GM12874 (cell line): ENCODE measurements at regions not wholly inside any gene's neighbourhood (a gene's known extent, or its start where the extent isn't known, plus 50 kb on each side); places are given as distances from the start of the nearest gene placed in this dataset.

ENCODE experiments used
- TF ChIP-seq, protein P1 (sequence below): IDR thresholded peaks from 2 replicates; pipeline ENCODE4 v1.5.1; 2011; ENCODE audit warnings: low read depth, mild to moderate bottlenecking, control low read depth, low read length, moderate library complexity; ENCODE audit not compliant: insufficient read depth

DNA sequence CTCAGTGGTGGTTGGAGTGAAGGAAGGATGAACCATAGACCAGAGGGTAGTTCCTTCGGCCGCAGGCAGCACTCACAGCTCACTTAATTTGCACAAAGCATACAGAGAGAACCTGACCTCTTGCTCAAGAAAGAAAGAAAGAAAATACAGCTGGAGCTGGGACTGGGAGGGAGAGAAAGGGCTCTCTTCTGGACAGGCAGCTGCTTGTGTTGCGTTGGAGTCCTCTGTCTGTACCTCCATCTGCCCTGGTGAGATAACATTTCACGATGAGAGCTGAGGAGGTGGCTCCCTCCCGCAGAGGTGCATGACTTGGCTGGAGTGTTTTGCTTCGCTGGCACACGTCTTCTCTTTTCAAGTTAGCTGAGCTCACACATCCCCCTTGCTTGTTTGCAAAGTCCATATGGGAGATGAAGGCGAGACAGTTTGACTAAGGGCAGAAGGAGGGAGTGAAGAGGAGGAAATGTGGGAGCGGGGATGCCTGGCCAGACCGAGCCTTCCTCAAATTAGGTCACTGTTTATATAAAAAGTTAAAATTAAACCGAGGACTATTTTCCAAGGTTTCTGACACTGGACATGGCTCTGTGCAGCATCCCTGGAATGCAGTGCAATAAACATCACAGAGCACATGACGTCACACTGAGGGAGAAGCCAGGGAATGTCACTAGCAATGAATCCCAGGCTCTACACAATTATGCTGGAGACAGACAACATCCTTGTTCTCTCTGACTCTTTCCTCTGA, 359.4 kb downstream of the CD83 start:
- TF ChIP-seq, protein P1, sequence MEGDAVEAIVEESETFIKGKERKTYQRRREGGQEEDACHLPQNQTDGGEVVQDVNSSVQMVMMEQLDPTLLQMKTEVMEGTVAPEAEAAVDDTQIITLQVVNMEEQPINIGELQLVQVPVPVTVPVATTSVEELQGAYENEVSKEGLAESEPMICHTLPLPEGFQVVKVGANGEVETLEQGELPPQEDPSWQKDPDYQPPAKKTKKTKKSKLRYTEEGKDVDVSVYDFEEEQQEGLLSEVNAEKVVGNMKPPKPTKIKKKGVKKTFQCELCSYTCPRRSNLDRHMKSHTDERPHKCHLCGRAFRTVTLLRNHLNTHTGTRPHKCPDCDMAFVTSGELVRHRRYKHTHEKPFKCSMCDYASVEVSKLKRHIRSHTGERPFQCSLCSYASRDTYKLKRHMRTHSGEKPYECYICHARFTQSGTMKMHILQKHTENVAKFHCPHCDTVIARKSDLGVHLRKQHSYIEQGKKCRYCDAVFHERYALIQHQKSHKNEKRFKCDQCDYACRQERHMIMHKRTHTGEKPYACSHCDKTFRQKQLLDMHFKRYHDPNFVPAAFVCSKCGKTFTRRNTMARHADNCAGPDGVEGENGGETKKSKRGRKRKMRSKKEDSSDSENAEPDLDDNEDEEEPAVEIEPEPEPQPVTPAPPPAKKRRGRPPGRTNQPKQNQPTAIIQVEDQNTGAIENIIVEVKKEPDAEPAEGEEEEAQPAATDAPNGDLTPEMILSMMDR: no peak

DNA sequence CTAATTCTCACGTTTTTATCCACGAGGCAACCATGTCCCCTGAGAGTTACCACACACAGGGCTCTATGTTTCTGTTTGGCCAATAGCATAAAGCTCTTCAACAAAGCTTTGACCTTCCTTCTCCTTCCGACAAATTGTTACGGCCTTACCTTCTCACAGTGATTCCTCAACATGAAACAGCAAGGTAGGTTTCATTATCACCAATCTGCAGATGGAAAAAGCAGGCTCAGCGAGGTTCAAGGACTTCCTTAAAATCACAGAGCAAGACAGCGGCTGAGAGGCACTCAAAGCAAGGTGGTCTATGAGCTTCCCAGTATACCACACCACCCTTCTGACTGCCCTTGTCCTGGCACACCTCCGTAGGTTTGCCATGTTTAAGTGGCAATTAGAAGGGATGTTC, 360.0 kb downstream of the CD83 start:
- TF ChIP-seq, protein P1: no peak

DNA sequence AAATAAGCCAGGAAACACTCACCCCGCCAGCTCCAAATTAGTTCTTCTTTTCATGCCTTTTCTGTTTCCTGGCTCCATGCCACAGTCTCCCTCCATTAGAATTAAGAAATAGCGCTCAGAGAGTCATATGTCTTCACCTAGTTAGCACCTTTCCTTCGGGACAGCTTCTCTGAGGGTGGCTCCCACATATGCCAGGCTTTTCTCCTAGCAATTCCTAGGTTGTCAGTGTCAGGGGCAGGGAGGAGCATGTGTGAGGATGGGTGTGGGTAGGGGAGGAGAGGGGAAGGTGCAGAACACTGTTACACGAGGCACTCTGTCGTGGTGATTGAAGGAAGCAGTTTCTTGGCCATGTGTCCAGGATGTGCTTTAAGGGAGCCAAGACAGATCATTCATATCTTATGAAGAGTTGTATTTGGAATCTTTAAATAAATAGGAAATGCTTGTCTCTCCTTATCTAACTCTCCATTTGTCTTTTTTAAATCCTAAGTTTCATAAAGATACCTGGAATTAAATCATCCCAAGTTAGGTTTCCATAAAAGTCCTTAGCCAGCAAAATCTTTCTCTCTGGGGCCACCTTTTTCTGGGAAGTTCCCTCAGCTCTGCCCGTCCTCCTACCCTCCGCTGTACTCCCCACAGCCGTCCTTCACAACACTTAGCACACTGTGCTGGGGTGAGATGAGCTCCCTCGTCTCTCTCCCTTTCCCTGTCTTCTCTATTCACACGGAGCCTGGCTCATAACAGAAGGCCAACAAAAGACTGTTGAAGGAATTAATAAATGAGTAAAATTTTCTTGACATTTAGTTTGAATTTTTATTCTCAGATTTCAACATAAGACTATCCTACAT, 361.0 kb downstream of the CD83 start:
- TF ChIP-seq, protein P1: no peak

DNA sequence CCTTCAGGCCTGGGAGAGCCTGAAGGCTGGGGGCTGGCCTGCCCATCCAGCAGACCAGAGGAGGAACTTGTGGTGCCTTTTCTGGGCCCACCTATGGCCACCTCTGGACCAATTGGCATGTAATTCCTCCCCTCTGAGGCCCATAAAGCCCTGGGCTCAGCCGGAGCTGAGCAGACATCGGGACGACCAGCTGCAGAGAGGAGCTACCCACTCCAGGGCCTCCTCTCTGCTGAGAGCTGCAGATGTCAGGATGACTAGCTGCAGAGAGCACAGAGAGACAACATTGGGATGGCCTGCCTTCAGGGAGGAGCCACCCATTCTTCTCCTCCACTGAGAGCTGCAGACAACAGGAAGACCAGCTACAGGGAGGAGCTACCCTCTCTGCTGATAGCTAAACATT, 370.1 kb downstream of the CD83 start:
- TF ChIP-seq, protein P1: no peak

DNA sequence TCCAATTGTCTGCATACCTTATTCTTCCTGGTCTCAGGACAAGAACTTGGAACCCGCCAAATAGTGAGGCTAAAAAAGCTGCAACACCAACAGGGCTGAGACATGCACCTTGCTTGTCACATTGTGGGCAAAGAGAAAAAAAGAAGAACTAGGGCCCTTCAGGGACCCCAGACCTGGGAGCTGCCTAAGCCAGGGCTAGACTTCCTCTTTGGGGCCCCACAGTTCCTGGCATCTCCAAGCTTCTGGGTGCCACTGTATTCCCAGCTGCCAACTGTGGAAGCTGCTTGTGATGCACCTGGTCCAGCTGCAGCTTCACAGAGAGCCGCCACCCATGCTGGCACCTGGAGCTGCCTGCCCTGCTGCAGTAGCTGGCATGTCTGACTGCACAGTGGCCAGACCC, 370.6 kb downstream of the CD83 start:
- TF ChIP-seq, protein P1: no peak

DNA sequence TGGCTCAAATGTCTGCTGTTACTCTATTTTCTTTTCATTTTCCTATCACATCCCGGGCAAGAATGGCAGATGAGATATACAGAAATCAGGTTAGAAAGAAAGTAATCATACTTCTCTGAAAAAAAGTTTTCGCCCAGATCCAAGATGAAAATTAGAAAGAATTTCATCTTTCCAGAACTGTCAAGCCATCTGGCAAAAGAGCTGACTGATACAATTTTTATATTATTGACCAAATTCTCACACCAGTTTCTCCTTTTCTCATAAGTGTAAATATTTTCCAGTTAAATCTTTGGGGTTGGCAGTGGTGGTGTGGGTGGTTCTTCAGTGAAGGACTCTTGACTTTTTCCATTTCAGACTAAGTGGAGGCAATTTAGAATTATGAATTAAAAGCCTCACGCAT, 371.9 kb downstream of the CD83 start:
- TF ChIP-seq, protein P1: no peak

DNA sequence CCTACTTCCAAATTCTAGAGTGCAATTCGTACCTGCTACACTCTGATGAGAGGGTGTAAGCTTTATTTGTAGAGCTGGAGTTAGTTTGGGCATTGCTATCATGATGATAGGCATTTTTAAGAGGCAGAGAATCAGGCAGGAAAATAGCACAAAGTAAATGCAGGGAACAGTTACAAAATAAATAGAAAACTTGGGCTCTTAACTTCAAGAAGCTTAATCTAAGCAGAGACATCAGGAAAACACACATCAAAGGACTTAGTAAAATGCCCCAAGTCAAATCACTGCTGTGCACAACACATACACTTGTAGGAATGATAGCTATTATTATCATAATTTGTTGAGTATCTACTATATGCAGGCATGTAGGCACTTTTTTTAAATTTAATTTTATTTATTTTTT, 381.2 kb downstream of the CD83 start:
- TF ChIP-seq, protein P1: no peak
